22Rv1 (cell line): ENCODE measurements at regions not wholly inside any gene's neighbourhood (a gene's known extent, or its start where the extent isn't known, plus 50 kb on each side); places are given as distances from the start of the nearest gene placed in this dataset.

Source experiments
- H3K27ac ChIP-seq: fragments of 450-650 bp; 2 replicates; pipeline ENCODE4 v1.5.1; 2017
- ZFX ChIP-seq: fragments of 450-650 bp; IDR thresholded peaks from 2 replicates; pipeline ENCODE4 v1.6.1; 2017; ENCODE audit warnings: antibody characterized with exemption, borderline replicate concordance
- TF ChIP-seq, protein P1 (sequence below): fragments of 450-650 bp; IDR thresholded peaks from 2 replicates; pipeline ENCODE4 v1.5.1; 2017; ENCODE audit warnings: mild to moderate bottlenecking

DNA sequence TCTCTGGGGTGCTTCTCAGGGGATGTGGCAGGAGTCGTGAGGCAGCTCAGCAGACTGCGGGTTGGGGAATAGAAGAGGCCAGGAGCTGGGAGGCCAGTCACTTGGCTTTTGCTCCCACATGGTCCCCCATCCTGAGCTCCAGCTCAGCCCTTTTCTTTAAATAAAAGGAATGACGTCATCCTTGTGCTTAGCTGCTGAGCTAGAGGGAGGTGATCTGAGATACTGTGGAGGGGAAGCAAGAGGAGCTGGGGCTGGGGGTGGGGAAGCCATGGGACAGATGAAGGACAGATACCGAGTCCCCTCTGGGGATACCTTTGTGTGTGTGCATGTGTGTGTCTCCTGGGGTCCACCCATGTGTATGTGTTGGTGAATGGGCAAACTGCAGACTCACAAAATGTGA is 89.0 kb upstream of the ARAP3 start:
- no peak overlapping the region for H3K27ac ChIP-seq
- no peak for TF ChIP-seq ZFX
- TF ChIP-seq, protein P1, sequence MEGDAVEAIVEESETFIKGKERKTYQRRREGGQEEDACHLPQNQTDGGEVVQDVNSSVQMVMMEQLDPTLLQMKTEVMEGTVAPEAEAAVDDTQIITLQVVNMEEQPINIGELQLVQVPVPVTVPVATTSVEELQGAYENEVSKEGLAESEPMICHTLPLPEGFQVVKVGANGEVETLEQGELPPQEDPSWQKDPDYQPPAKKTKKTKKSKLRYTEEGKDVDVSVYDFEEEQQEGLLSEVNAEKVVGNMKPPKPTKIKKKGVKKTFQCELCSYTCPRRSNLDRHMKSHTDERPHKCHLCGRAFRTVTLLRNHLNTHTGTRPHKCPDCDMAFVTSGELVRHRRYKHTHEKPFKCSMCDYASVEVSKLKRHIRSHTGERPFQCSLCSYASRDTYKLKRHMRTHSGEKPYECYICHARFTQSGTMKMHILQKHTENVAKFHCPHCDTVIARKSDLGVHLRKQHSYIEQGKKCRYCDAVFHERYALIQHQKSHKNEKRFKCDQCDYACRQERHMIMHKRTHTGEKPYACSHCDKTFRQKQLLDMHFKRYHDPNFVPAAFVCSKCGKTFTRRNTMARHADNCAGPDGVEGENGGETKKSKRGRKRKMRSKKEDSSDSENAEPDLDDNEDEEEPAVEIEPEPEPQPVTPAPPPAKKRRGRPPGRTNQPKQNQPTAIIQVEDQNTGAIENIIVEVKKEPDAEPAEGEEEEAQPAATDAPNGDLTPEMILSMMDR = no peak

DNA sequence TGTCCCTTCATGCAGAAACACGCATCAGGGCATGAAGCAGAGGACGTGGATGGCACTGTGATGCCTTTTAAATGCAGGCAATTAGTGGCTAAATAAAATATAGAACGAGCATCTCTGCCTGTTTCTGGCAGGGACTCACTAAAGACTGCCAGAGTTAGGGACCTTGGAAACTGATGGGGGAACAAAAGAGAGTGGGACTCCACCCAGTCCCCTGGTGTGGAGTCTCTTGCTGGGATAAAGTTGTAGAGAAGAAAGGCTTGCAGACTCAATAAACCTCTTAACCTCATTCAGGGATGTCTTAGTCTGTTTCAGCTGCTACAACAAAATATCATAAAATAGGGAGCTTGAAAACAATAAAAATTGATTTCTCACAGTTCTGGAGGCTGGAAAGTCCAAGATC is 87.6 kb upstream of the ARAP3 start:
- TF ChIP-seq ZFX = no peak
- TF ChIP-seq, protein P1 = no peak
- H3K27ac ChIP-seq = no peak overlapping the region

DNA sequence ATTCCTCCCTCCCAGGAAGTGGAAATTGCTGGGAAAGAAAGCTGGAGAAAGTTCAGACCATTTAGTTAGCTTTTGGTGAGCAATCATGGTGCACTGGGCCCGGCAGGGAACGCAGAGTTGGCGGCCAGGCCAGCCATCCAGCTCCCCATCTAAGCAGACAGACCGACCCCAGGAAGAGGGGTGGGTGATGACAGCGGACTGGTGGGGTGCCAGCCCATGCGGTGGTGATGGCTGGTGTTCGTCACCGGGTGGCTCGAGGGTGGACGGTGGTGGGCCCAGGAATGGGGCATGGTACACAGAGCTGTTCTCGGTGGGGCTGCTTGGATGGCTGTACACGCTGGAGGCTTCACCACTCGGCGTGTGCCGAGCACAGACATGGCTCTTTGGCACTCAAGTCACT is 85.6 kb upstream of the ARAP3 start:
- H3K27ac ChIP-seq = no peak overlapping the region
- no peak for TF ChIP-seq ZFX
- TF ChIP-seq, protein P1 = no peak

DNA sequence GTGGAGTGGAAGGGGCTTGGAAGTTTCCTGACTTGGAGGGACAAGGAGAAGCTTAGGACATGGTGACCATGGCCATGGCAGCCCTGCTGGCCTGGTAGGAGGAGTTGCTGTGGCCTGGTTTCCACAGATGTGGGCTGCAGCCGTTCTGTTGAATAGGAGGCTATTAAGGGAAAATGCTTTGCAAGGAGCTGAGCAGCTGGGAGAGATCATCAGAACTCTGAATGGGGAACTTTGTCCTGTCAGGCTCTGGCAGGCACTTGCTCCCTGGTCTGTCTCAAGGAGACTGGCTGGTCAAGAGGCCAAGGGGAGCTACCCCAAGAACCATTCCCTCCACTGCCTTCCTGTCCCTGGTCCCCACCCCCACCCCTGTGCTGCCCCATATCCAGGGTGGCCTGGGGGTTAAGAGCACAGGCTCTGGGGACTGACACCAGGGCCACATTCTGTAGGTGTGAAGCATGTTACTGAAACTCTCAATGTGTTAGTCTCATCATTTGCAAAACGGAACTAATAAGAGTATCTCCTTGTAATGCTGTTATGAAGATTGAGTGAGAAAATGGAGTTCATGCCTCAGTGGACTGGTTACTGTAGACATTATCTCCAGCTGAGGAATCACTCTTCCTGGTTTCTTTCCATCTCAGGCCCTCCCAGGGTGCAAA is 84.0 kb upstream of the ARAP3 start:
- H3K27ac ChIP-seq = no peak overlapping the region
- TF ChIP-seq, protein P1 = no peak
- TF ChIP-seq ZFX = no peak

DNA sequence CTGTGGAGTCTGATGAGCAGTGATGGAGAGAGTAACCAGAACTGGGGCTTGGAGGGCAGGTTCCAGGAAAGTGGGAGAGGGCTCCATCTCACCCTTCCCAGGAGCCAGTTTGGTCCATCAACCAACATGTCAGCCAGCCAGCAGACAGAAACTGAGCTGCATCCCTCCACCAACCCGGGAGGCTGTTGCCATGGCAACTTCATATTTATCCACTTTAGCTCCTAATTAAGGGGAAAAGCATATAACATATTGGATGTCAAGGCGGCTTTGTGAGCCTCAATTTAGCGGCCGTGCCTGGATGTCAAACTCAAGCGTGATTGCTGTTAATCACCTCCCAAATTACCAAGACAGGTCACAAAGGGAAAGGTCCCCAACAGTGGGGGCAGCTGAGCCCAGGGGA is 81.5 kb upstream of the ARAP3 start:
- no peak for TF ChIP-seq ZFX
- TF ChIP-seq, protein P1 = no peak
- no peak overlapping the region for H3K27ac ChIP-seq

DNA sequence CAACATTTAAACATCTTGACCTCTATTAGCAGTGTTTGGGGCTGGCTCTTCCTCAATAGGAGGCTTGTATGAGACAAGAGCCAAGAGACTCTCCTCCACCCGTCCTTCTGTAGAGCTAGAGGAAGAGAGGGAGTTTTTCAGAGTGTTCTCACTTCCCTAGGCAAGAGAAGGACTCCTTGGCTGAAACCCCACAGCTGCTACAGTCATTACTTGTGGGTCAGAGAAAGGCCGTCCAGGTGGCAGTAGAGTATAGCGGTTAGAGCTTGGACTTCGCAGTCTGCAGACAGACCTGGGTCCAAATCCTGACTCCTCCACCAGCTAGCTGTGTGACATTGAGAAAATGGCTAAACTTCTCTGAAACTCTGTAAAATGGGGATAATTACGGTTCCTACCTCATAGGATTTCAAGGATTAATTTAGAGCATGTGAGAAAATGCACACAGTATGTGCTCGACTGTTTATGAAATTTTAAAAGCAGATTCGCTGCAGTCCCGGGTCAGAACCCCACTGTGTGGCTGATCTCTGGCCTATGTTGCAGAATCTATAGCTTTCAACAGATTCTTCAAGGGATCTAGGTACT is 80.8 kb upstream of the ARAP3 start:
- no peak overlapping the region for H3K27ac ChIP-seq
- TF ChIP-seq ZFX = no peak
- TF ChIP-seq, protein P1 = no peak

DNA sequence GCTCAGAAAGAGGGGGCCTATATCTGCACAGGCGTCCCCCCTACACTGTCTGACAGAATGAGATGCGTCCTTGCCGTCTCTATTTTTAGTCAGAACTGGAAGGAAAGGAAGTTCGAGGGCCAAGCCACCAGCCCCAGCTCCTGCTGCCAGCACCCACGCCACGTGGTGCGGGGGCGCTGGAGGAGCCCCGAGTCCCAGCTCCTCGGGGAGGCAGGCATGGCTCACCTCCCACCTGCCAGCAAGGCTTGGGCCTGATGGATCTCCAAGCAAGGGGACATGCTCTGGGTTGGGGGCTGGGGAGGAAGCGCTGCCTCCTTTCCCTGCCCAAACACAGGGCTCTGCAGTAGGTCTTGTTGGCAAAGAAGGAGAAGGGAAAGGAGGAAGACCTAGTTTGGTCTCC is 80.3 kb upstream of the ARAP3 start:
- TF ChIP-seq, protein P1 = no peak
- no peak for TF ChIP-seq ZFX
- H3K27ac ChIP-seq = no peak overlapping the region
